Astrocyte (in vitro differentiated cells and primary cell): ENCODE measurements at regions not wholly inside any gene's neighbourhood (a gene's known extent, or its start where the extent isn't known, plus 50 kb on each side); places are given as distances from the start of the nearest gene placed in this dataset.

Experiments
- DNase-seq: peaks from one replicate; pipeline ENCODE4 v3.0.0-alpha.2; 2010; ENCODE audit warnings: low read depth
- FAIRE-seq: peaks from 2 replicates; lab custom pipeline; 2011; peaks lifted over from hg19 to GRCh38; lab: Jason Lieb, UNC
- H2AFZ ChIP-seq: 2 replicates; pipeline ENCODE4 v1.6.0; 2012; ENCODE audit warnings: low read depth, low read length, inconsistent platforms
- H3K27ac ChIP-seq: 2 replicates; pipeline ENCODE4 v1.5.1; 2011; ENCODE audit warnings: low read depth, low read length, inconsistent platforms
- H3K27me3 ChIP-seq: 2 replicates; pipeline ENCODE4 v1.6.0; 2011; ENCODE audit warnings: low read length, inconsistent platforms; ENCODE audit not compliant: insufficient read depth
- H3K36me3 ChIP-seq: 2 replicates; pipeline ENCODE4 v1.5.1; 2011; ENCODE audit warnings: low read length, inconsistent platforms; ENCODE audit not compliant: insufficient read depth
- H3K4me1 ChIP-seq: 2 replicates; pipeline ENCODE4 v1.5.1; 2011; ENCODE audit warnings: low read length, inconsistent platforms; ENCODE audit not compliant: insufficient read depth
- H3K4me2 ChIP-seq: 2 replicates; pipeline ENCODE4 v1.6.0; 2012; ENCODE audit warnings: low read length, inconsistent platforms
- H3K4me3 ChIP-seq: 2 replicates; pipeline ENCODE4 v1.5.1; 2011; ENCODE audit warnings: low read depth, mild to moderate bottlenecking, low read length, inconsistent platforms; ENCODE audit not compliant: insufficient read depth
- H3K79me2 ChIP-seq: 2 replicates; pipeline ENCODE4 v1.6.0; 2012; ENCODE audit warnings: mild to moderate bottlenecking, low read length, inconsistent platforms; ENCODE audit not compliant: insufficient read depth
- H3K9ac ChIP-seq: 2 replicates; pipeline ENCODE4 v1.6.0; 2012; ENCODE audit warnings: mild to moderate bottlenecking, low read length, inconsistent platforms
- H3K9me3 ChIP-seq: 2 replicates; pipeline ENCODE4 v1.5.1; 2012; ENCODE audit warnings: low read depth, mild to moderate bottlenecking, low read length, inconsistent platforms; ENCODE audit not compliant: insufficient read depth
- H4K20me1 ChIP-seq: 2 replicates; pipeline ENCODE4 v1.6.0; 2012; ENCODE audit warnings: low read length, inconsistent platforms; ENCODE audit not compliant: insufficient read depth
- H3K27ac Mint-ChIP-seq: one replicate; pipeline ENCODE4 v1.8.0; 2021; ENCODE audit warnings: mild to moderate bottlenecking, mixed read lengths; ENCODE audit not compliant: unreplicated experiment
- H3K27me3 Mint-ChIP-seq: one replicate; pipeline ENCODE4 v1.8.0; 2021; ENCODE audit warnings: low read depth, mixed read lengths; ENCODE audit not compliant: unreplicated experiment
- H3K36me3 Mint-ChIP-seq: one replicate; pipeline ENCODE4 v1.8.0; 2021; ENCODE audit warnings: low read depth, mixed read lengths; ENCODE audit not compliant: unreplicated experiment
- H3K4me1 Mint-ChIP-seq: one replicate; pipeline ENCODE4 v1.8.0; 2021; ENCODE audit warnings: low read depth, mixed read lengths; ENCODE audit not compliant: unreplicated experiment
- H3K4me3 Mint-ChIP-seq: one replicate; pipeline ENCODE4 v1.8.0; 2021; ENCODE audit warnings: mild to moderate bottlenecking, moderate library complexity, mixed read lengths; ENCODE audit not compliant: unreplicated experiment
- H3K9me3 Mint-ChIP-seq: one replicate; pipeline ENCODE4 v1.8.0; 2021; ENCODE audit warnings: mild to moderate bottlenecking, mixed read lengths; ENCODE audit not compliant: unreplicated experiment
- CTCF ChIP-seq: IDR thresholded peaks from 2 replicates; pipeline ENCODE4 v1.5.1; 2011; ENCODE audit warnings: low read depth, mild to moderate bottlenecking, inconsistent platforms, low read length, moderate library complexity; ENCODE audit not compliant: insufficient read depth
- EZH2 ChIP-seq: IDR thresholded peaks from 2 replicates; pipeline ENCODE4 v1.6.1; 2012; ENCODE audit warnings: mild to moderate bottlenecking, low read length, inconsistent platforms; ENCODE audit not compliant: insufficient read depth

GRCh38 chr2:129912871-129913694 is 66.4 kb upstream of the RAB6C start:
- TF ChIP-seq CTCF (no peak), EZH2 (no peak)
- FAIRE-seq (no peak), DNase-seq (no peak)
- no peak overlapping the region for H3K9ac ChIP-seq
- H3K4me2 ChIP-seq, result no peak overlapping the region
- H3K9me3 Mint-ChIP-seq, result peaks cover 2% of the 10 kb centered on the region
- H3K4me1 ChIP-seq, result no peaks in the 10 kb centered on the region
- H4K20me1 ChIP-seq, result no peaks in the 10 kb centered on the region
- no peaks in the 10 kb centered on the region for H3K36me3 ChIP-seq
- H3K27me3 Mint-ChIP-seq, result peaks cover 42% of the 10 kb centered on the region
- no peak overlapping the region for H3K27ac ChIP-seq
- no peaks in the 10 kb centered on the region for H3K79me2 ChIP-seq
- H2AFZ ChIP-seq, result no peak overlapping the region
- no peaks in the 10 kb centered on the region for H3K27me3 ChIP-seq
- H3K4me1 Mint-ChIP-seq, result no peaks in the 10 kb centered on the region
- no peak overlapping the region for H3K27ac Mint-ChIP-seq
- no peaks in the 10 kb centered on the region for H3K36me3 Mint-ChIP-seq
- no peak overlapping the region for H3K4me3 Mint-ChIP-seq
- H3K9me3 ChIP-seq, result peaks cover 3% of the 10 kb centered on the region
- no peak overlapping the region for H3K4me3 ChIP-seq

- FAIRE-seq (no peak), DNase-seq (no peak)
- Mint-ChIP-seq H3K36me3 (no peaks in the 10 kb centered on the region), H3K27ac (no peak overlapping the region), H3K4me1 (no peaks in the 10 kb centered on the region), H3K27me3 (peaks cover 41% of the 10 kb centered on the region), H3K4me3 (no peak overlapping the region), H3K9me3 (peaks cover 8% of the 10 kb centered on the region)
- Histone ChIP-seq H3K36me3 (no peaks in the 10 kb centered on the region), H2AFZ (no peak overlapping the region), H3K4me3 (no peak overlapping the region), H3K4me2 (no peak overlapping the region), H3K27me3 (no peaks in the 10 kb centered on the region), H3K79me2 (no peaks in the 10 kb centered on the region), H3K9me3 (peaks cover 5% of the 10 kb centered on the region), H3K27ac (no peak overlapping the region), H4K20me1 (no peaks in the 10 kb centered on the region), H3K4me1 (no peaks in the 10 kb centered on the region), H3K9ac (no peak overlapping the region)
- TF ChIP-seq EZH2 (no peak), CTCF (no peak)
Measured at GRCh38 chr2:129913695-129914495, 65.6 kb upstream of the RAB6C start.
